ENCODE measurements at regions not wholly inside any gene's neighbourhood (a gene's known extent, or its start where the extent isn't known, plus 50 kb on each side); places are given as distances from the start of the nearest gene placed in this dataset.

DNA sequence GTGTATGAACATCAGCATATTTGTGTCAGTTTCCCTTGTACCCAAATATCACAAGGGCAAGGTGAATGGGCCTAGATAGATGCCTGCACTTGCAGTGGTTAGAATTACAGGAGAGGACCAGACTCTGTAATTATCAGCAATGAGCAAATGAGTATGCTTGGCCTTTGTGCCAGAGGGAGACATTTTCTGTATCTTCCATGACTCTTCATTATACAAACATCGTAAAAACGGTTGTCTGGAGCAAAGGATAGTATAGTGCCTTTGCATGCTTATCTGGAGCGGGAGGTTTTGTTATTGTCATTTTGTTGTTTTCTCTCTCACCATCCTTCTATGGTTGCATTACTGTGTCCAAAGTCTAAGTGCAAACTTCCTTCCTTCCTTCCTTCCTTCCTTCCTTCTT, 1568.5 kb upstream of the NUDT12 start:
- TF ChIP-seq, protein P1, sequence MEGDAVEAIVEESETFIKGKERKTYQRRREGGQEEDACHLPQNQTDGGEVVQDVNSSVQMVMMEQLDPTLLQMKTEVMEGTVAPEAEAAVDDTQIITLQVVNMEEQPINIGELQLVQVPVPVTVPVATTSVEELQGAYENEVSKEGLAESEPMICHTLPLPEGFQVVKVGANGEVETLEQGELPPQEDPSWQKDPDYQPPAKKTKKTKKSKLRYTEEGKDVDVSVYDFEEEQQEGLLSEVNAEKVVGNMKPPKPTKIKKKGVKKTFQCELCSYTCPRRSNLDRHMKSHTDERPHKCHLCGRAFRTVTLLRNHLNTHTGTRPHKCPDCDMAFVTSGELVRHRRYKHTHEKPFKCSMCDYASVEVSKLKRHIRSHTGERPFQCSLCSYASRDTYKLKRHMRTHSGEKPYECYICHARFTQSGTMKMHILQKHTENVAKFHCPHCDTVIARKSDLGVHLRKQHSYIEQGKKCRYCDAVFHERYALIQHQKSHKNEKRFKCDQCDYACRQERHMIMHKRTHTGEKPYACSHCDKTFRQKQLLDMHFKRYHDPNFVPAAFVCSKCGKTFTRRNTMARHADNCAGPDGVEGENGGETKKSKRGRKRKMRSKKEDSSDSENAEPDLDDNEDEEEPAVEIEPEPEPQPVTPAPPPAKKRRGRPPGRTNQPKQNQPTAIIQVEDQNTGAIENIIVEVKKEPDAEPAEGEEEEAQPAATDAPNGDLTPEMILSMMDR (conservative IDR thresholded peaks at IDR 0.05; ENCODE audit: low read depth, low read length) = no peak
- no peak for DNase-seq (ENCODE audit: low read depth)
- H3K4me3 ChIP-seq (ENCODE audit: low read length) = no peak overlapping the region

- no peak overlapping the region for H3K4me3 ChIP-seq (ENCODE audit: low read length)
- DNase-seq (ENCODE audit: low read depth) = peak; percentile 67
- TF ChIP-seq, protein P1 (conservative IDR thresholded peaks at IDR 0.05; ENCODE audit: low read depth, low read length) = no peak
Measured at GRCh38 chr5:105101577-105101976, 1539.0 kb upstream of the NUDT12 start.

- H3K4me3 ChIP-seq (ENCODE audit: low read length) = no peak overlapping the region
- TF ChIP-seq, protein P1 (conservative IDR thresholded peaks at IDR 0.05; ENCODE audit: low read depth, low read length) = no peak
- no peak for DNase-seq (ENCODE audit: low read depth)
Measured at GRCh38 chr5:105088961-105089360, 1526.4 kb upstream of the NUDT12 start.

DNA sequence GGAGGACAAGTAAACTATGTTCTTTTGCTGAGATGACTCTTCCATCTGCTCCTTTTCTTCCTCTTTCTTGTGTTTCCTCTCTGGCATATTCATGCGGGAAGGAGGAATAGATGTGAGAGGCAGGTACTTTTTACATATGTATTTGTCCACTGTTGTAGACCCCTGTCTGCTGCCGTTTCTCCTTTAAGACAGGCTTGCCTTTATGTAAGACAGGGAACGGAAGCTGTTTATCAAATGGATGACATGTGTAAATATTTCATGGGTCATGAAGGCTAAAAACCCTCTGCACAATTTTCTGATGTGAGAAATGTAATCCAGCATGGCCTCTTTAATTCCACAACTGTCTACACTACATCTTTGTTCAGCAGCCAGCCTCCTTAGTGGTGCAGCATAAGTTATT, 1525.5 kb upstream of the NUDT12 start:
- no peak overlapping the region for H3K4me3 ChIP-seq (ENCODE audit: low read length)
- TF ChIP-seq, protein P1 (conservative IDR thresholded peaks at IDR 0.05; ENCODE audit: low read depth, low read length) = no peak
- no peak for DNase-seq (ENCODE audit: low read depth)

DNA sequence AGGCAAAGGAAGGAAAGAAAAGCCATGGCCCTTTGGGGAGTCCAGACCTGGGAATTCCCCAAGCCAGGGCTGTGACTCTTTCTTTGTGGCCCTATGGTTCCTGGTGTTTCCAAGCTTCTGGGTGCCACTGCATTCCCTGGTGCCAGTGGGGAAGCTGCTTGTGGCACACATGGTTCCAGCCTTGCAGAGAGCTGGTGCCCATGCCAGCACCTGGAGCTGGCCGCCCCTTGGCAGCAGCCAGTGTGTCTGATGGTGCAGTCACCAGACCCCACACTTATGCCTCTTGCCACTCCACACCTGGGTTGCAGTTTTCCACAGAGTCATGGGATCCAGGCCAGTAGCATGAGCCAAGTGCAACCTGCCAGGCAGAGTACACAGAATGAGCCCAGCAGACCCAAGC, 1495.3 kb upstream of the NUDT12 start:
- TF ChIP-seq, protein P1 (conservative IDR thresholded peaks at IDR 0.05; ENCODE audit: low read depth, low read length) = no peak
- DNase-seq (ENCODE audit: low read depth) = no peak
- no peak overlapping the region for H3K4me3 ChIP-seq (ENCODE audit: low read length)

- H3K4me3 ChIP-seq (ENCODE audit: low read length) = no peak overlapping the region
- DNase-seq (ENCODE audit: low read depth) = no peak
- TF ChIP-seq, protein P1 (conservative IDR thresholded peaks at IDR 0.05; ENCODE audit: low read depth, low read length) = no peak
Measured at GRCh38 chr5:105057001-105057436, 1494.4 kb upstream of the NUDT12 start.

GRCh38 chr5:105054406-105054805, 1491.8 kb upstream of the NUDT12 start:
- TF ChIP-seq, protein P1 (conservative IDR thresholded peaks at IDR 0.05; ENCODE audit: low read depth, low read length) = no peak
- DNase-seq (ENCODE audit: low read depth) = no peak
- H3K4me3 ChIP-seq (ENCODE audit: low read length) = no peak overlapping the region
